IMR-90 (cell line): ENCODE measurements at regions not wholly inside any gene's neighbourhood (a gene's known extent, or its start where the extent isn't known, plus 50 kb on each side); places are given as distances from the start of the nearest gene placed in this dataset.

Experiments used
- ATAC-seq: fragments of 200-7000 bp; cut with Tn5 transposase; 2 replicates; pipeline ENCODE4 v1.9.1; 2020; ENCODE audit warnings: low read depth, mild to moderate bottlenecking, moderate library complexity
- BruUV-seq: library from RNA; stranded (reverse); fragments of 400-500 nt; replicated peaks from 2 replicates; lab custom pipeline; 2021; lab: Mats Ljungman, UMichigan
- CTCF ChIA-PET: fragments of 300-600 bp; formaldehyde crosslinking; extraction: SDS; loops from one replicate; lab custom pipeline; 2021; ENCODE audit warnings: antibody characterized with exemption; lab: Yijun Ruan, JAX
- POLR2A ChIA-PET: fragments of 300-600 bp; sonication (Branson Sonifier 250); formaldehyde crosslinking; loops from one replicate; lab custom pipeline; 2022; ENCODE audit warnings: antibody characterized with exemption; ENCODE audit not compliant: unreplicated experiment; lab: Charles Lee
- DNase-seq: peaks from one replicate; pipeline ENCODE4 v3.0.0; 2013
- H2AFZ ChIP-seq: replicated peaks from 2 replicates; pipeline ENCODE3; 2013; ENCODE audit warnings: low read length, mild to moderate bottlenecking; ENCODE audit not compliant: poor library complexity
- H2AK5ac ChIP-seq: 2 replicates; pipeline ENCODE4 v1.6.1; 2013; ENCODE audit warnings: low read depth, low read length, inconsistent platforms
- H2AK9ac ChIP-seq: replicated peaks from 2 replicates; pipeline ENCODE3; 2013; ENCODE audit warnings: mild to moderate bottlenecking, low read depth, low read length, moderate library complexity; ENCODE audit not compliant: poor library complexity
- H2BK120ac ChIP-seq: 2 replicates; pipeline ENCODE4 v1.6.1; 2013; ENCODE audit warnings: low read depth, low read length, inconsistent platforms
- H2BK15ac ChIP-seq: 3 replicates; pipeline ENCODE4 v1.6.1; 2013; ENCODE audit warnings: low read depth, low read length, inconsistent platforms
- H2BK20ac ChIP-seq: 2 replicates; pipeline ENCODE4 v1.6.1; 2013; ENCODE audit warnings: low read depth, mild to moderate bottlenecking, inconsistent platforms, low read length, moderate library complexity
- H2BK5ac ChIP-seq: 2 replicates; pipeline ENCODE4 v1.6.1; 2013; ENCODE audit warnings: mild to moderate bottlenecking, low read depth, low read length, inconsistent platforms; ENCODE audit not compliant: poor library complexity, severe bottlenecking
- H3K14ac ChIP-seq: replicated peaks from 2 replicates; pipeline ENCODE4 v1.6.1; 2013; ENCODE audit warnings: low read depth, low read length, inconsistent platforms
- H3K18ac ChIP-seq: 2 replicates; pipeline ENCODE4 v1.6.1; 2013; ENCODE audit warnings: low read depth, low read length, control low read depth
- H3K23ac ChIP-seq: 2 replicates; pipeline ENCODE4 v1.6.1; 2013; ENCODE audit warnings: low read depth, low read length, inconsistent platforms
- H3K27ac ChIP-seq: 2 replicates; pipeline ENCODE4 v1.5.1; 2013; ENCODE audit warnings: mild to moderate bottlenecking, control low read depth, low read length; ENCODE audit not compliant: insufficient read depth
- H3K27me3 ChIP-seq: 2 replicates; pipeline ENCODE4 v1.6.1; 2013; ENCODE audit warnings: low read length; ENCODE audit not compliant: control insufficient read depth, insufficient read depth
- H3K36me3 ChIP-seq: 2 replicates; pipeline ENCODE4 v1.6.1; 2013; ENCODE audit warnings: low read length, mixed read lengths; ENCODE audit not compliant: control insufficient read depth, insufficient read depth
- H3K4ac ChIP-seq: 2 replicates; pipeline ENCODE4 v1.6.1; 2013; ENCODE audit warnings: low read depth, low read length, inconsistent platforms
- H3K4me1 ChIP-seq: 2 replicates; pipeline ENCODE4 v1.6.1; 2013; ENCODE audit warnings: low read length, mixed read lengths; ENCODE audit not compliant: control insufficient read depth, insufficient read depth
- H3K4me2 ChIP-seq: 2 replicates; pipeline ENCODE4 v1.6.1; 2013; ENCODE audit warnings: low read depth, mild to moderate bottlenecking, control low read depth, low read length, moderate library complexity
- H3K4me3 ChIP-seq: 2 replicates; pipeline ENCODE4 v1.5.1; 2013; ENCODE audit warnings: low read depth, mild to moderate bottlenecking, control low read depth, low read length, moderate library complexity; ENCODE audit not compliant: insufficient read depth
- H3K56ac ChIP-seq: 2 replicates; pipeline ENCODE4 v1.6.1; 2013; ENCODE audit warnings: low read length, inconsistent platforms; ENCODE audit not compliant: insufficient read depth; ENCODE audit errors: extremely low read depth
- H3K79me1 ChIP-seq, 2 experiments: 2 replicates each; pipeline ENCODE4 v1.6.1; 2013; ENCODE audit warnings: low read length in 2 of 2, inconsistent platforms in 1 of 2, low read depth in 1 of 2
- H3K9ac ChIP-seq: 2 replicates; pipeline ENCODE4 v1.6.1; 2013; ENCODE audit warnings: low read depth, low read length, control low read depth
- H3K9me1 ChIP-seq: 2 replicates; pipeline ENCODE4 v1.6.1; 2013; ENCODE audit warnings: low read length, inconsistent platforms; ENCODE audit not compliant: insufficient read depth
- H3K9me3 ChIP-seq: 2 replicates; pipeline ENCODE4 v1.6.1; 2013; ENCODE audit warnings: low read length; ENCODE audit not compliant: control insufficient read depth, insufficient read depth
- H4K20me1 ChIP-seq: 2 replicates; pipeline ENCODE4 v1.6.1; 2013; ENCODE audit warnings: low read length, inconsistent platforms; ENCODE audit not compliant: insufficient read depth
- H4K5ac ChIP-seq: 2 replicates; pipeline ENCODE4 v1.6.1; 2013; ENCODE audit warnings: mild to moderate bottlenecking, low read depth, low read length, control low read depth
- H4K8ac ChIP-seq, 2 experiments: 2 replicates each; pipeline ENCODE4 v1.6.1; 2013; ENCODE audit warnings: low read depth in 2 of 2, low read length in 2 of 2, control low read depth in 1 of 2, inconsistent platforms in 1 of 2
- H4K91ac ChIP-seq: 2 replicates; pipeline ENCODE4 v1.6.1; 2013; ENCODE audit warnings: low read depth, low read length, inconsistent platforms; ENCODE audit not compliant: insufficient read depth
- CEBPB ChIP-seq: IDR thresholded peaks from 2 replicates; pipeline ENCODE4 v1.6.1; 2012; ENCODE audit warnings: low read depth, low read length, improper control_type of control experiment
- MAZ ChIP-seq: IDR thresholded peaks from 2 replicates; pipeline ENCODE4 v1.6.1; 2012; ENCODE audit warnings: low read depth, mild to moderate bottlenecking, low read length, improper control_type of control experiment, moderate library complexity, borderline replicate concordance
- MXI1 ChIP-seq: IDR thresholded peaks from 2 replicates; pipeline ENCODE4 v1.6.1; 2012; ENCODE audit warnings: low read depth, mild to moderate bottlenecking, low read length, moderate library complexity, borderline replicate concordance
- NFE2L2 ChIP-seq: fragments of 150-350 bp; IDR thresholded peaks from 2 replicates; pipeline ENCODE4 v1.6.1; 2016; ENCODE audit warnings: low read depth, mild to moderate bottlenecking, low read length
- POLR2A ChIP-seq: IDR thresholded peaks from 2 replicates; pipeline ENCODE4 v1.6.1; 2012; ENCODE audit warnings: mild to moderate bottlenecking, low read depth, low read length
- RCOR1 ChIP-seq: IDR thresholded peaks from 2 replicates; pipeline ENCODE4 v1.6.1; 2012; ENCODE audit warnings: mild to moderate bottlenecking, low read length, improper control_type of control experiment; ENCODE audit not compliant: insufficient replicate concordance
- USF2 ChIP-seq: fragments of 150-350 bp; IDR thresholded peaks from 2 replicates; pipeline ENCODE4 v1.6.1; 2017; ENCODE audit warnings: mild to moderate bottlenecking, antibody characterized with exemption, low read length, low read depth
- WGBS, 2 experiments: methylation state at CpG; one replicate each; pipeline versions ENCODE4 v1.1.5 to v1.1.7; 2013; ENCODE audit warnings: missing lambda C conversion rate in 2 of 2; ENCODE audit not compliant: insufficient read length in 1 of 2; ENCODE audit errors: extremely low coverage in 2 of 2; 5-methylcytosine and 5-hydroxymethylcytosine counted together
- dilution Hi-C: fragments of 300-500 bp; cut with HindIII; formaldehyde crosslinking; loops from one replicate; pipeline ENCODE4 v1.14.3; 2018; ENCODE audit warnings: low sequenced_read_pairs; ENCODE audit not compliant: unreplicated experiment
- in situ Hi-C: fragments of 300-500 bp; cut with MboI; formaldehyde crosslinking; loops from 3 replicates; pipeline ENCODE4 v1.14.3; 2019; ENCODE audit warnings: low sequenced_read_pairs, inconsistent platforms, mixed read lengths
- intact Hi-C: fragments of 100-400 bp; cut with micrococcal nuclease; formaldehyde crosslinking; loops from 2 replicates; pipeline ENCODE4 v1.10.0; 2022

GRCh38 chr11:44488165-44488965 is 77.1 kb upstream of the CD82 start:
- Histone ChIP-seq H4K20me1 (no peaks in the 10 kb centered on the region), H2BK5ac (no peak overlapping the region), H3K9me3 (no peaks in the 10 kb centered on the region), H3K79me1 (no peaks in the 10 kb centered on the region), H3K14ac (no peak overlapping the region), H3K23ac (no peak overlapping the region), H3K9me1 (no peaks in the 10 kb centered on the region), H4K5ac (no peak overlapping the region), H3K9ac (no peak overlapping the region), H3K36me3 (no peaks in the 10 kb centered on the region), H4K91ac (no peak overlapping the region), H3K27me3 (peaks cover 7% of the 10 kb centered on the region), H3K4me3 (no peak overlapping the region), H2AFZ (no peak overlapping the region), H3K4me2 (no peak overlapping the region), H2AK5ac (no peak overlapping the region), H3K27ac (no peak overlapping the region), H2BK120ac (no peak overlapping the region), H3K4ac (no peak overlapping the region), H2BK15ac (no peak overlapping the region), H2BK20ac (no peak overlapping the region), H3K4me1 (no peaks in the 10 kb centered on the region), H4K8ac (no peak overlapping the region), H2AK9ac (no peak overlapping the region), H3K18ac (no peak overlapping the region), H3K56ac (no peak overlapping the region)
- ATAC-seq, result no peak
- WGBS, 2 experiments, result no CpG with 5 or more reads among the region's 8 CpGs
- CTCF ChIA-PET, result interaction anchor here (0.7 kb wide), 1 partner anchor 377 kb away, joined by 3 read pairs; no protein-coding TSS in a partner anchor
- dilution Hi-C loops (no loop called here), in situ Hi-C loops (no loop called here), intact Hi-C loops (no loop called here)
- BruUV-seq, result no TSS peak
- POLR2A ChIA-PET, result no interaction called here
- DNase-seq, result no peak
- TF ChIP-seq USF2 (no peak), MXI1 (no peak), POLR2A (no peak), MAZ (no peak), RCOR1 (no peak), NFE2L2 (no peak), CEBPB (no peak)
